ENCODE measurements at regions not wholly inside any gene's neighbourhood (a gene's known extent, or its start where the extent isn't known, plus 50 kb on each side); places are given as distances from the start of the nearest gene placed in this dataset.

GRCh38 chr3:80113331-80113730 is 345.5 kb upstream of the ROBO1 start:
- no peak for DNase-seq

GRCh38 chr3:80099559-80100066 is 331.8 kb upstream of the ROBO1 start:
- no peak for DNase-seq

- DNase-seq: no peak
Measured at GRCh38 chr3:80097674-80098073, 329.9 kb upstream of the ROBO1 start.

GRCh38 chr3:80096909-80097308 is 329.1 kb upstream of the ROBO1 start:
- no peak for DNase-seq

- DNase-seq: no peak
Measured at GRCh38 chr3:80094589-80094988, 326.8 kb upstream of the ROBO1 start.

DNA sequence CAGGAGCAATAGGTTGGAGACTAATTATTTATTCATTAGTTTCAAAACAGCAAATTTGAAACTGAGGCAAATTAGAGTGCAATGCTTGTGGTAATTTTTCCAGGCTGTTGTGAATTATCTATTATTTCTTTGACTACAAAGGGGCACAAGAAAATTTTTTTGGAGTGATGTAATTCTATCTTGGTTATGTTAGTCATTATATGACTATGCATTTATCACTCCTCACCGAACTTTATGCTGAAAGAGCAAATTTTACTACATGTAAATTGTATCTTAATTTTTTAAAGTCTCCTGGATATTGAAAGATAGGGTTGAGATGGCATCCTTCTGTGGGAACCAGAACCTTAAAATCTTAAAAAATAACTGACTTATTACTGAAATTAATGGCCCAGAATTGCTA is 320.0 kb upstream of the ROBO1 start:
- no peak for DNase-seq

DNA sequence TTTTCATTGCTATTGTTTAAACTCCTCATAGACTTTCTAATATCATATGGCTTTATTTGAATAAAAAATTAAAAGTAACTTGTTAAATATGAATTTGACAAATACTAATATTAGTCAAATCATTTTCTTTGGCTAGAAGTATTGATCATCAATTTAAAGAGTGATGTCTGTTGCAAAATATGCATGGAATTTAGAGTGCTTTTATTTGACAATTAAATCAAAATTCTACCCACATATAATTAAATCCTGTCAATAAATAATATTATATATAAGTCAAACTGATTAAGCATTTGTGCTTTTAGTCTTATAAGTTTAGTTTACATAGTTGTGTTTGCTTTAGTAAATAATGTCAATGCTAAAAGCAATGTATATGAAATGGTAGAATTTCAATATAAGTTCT is 318.6 kb upstream of the ROBO1 start:
- no peak for DNase-seq

GRCh38 chr3:80079886-80080285 is 312.1 kb upstream of the ROBO1 start:
- no peak for DNase-seq

DNA sequence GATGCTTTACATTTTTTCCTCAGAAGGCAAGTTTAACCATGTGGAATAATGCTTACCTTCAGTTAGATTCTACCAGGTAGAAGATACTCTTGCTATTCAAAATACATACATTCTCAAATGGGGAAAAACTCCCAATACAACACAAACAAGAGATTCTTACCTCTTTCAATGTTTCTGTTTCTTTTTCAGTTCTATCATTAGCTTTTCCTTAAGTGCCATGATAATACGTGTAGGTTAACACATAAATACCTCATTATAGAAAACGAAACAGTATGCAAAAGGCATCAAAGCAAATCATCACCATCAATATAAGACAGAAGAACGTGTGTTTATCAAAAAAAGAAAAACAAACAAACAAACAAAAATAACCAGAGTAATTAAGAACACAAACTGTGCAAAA is 300.7 kb upstream of the ROBO1 start:
- no peak for DNase-seq

- no peak for DNase-seq
Measured at GRCh38 chr3:80063535-80063934, 295.7 kb upstream of the ROBO1 start.

DNA sequence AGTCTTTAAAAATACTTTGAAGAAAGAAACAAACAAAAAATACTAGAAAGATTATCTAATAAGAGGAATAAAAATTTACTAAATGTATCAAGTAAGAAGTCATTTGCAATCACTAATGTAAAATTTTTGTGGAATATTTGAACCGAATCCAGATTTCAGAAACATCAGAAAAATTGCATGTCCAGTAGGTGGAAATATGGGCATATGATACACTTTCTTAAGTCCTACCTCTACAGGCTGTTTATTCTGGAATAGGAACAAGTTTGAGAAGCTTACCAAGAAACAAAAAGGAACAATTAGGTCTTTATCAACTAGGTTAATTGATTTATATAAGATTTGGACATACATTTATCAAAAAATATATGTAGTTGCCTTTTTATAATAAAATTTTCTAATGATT is 292.9 kb upstream of the ROBO1 start:
- DNase-seq: no peak

DNA sequence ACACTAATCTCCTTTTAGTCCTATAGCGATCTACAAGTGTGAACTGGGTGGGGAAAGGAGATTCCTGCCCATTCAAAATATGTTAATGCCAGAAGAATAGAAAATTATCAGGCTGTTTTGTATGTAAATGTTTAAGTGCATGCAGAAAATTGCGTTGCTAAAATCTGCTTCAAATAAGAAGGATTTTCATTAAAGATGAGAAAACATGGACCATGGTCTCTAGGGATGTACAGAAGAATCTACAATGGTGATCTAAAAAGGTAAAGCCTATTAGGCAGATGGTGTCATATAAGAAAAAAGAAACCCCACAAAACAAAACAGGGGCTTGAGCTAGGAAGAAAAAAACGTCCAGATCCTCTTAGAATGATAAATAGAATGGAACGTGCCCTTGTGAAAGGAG is 287.5 kb upstream of the ROBO1 start:
- DNase-seq: no peak

- DNase-seq: no peak
Measured at GRCh38 chr3:80052271-80052670, 284.5 kb upstream of the ROBO1 start.

DNA sequence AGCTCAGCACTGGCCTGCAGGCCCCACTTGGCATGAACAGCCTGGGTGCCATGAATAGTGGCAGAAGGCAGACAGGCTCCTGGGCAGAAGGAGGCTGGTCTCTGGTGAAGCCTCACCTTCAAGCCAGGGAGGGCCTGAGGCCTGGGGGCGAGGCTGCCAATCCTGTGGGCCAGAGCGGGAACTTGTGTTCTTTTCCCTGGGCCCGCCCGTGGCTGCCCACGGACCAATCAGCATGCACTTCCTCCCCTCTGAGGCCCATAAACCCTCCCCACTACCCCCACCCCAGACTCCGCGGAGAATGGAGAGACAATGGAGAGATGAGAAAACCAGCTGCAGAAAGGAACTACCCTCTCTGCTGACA is 283.8 kb upstream of the ROBO1 start:
- no peak for DNase-seq

DNA sequence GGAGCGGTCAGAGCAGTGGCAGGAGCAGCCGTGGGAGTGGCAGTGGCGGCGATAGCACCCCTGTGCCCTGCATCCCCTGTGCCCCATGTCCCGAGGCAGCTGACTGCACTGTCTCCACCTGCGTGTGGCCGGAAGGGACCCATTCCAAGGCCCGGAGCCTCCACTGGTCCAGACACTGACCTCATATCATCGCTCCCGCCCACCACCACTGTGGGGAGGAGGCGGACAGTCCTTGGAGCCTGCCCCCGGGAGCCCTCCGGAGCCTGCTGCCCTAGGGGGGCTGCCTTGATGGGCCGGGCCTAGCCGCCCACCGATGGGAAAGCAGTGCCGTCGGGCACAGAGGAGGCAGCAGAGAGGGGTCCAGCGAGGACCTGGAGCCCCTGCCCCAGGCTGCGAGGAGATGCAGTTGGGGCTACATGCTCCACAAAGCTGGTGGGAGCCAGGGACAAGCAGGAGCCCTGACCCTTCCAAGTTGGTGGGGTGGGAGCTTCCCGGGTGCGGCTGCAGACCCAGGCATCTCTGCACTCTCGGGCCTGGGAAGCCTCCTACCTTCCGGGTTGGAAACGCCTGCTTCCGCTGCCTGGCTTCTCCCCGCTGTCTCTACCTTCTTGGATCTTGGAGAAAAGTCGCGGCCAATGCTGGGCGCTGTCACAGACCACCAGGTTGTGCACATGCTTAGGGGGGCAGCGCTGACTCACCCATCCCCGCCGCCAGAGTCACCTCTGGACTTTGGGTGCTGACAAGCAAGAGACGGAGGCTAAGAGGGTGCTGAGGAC is 283.2 kb upstream of the ROBO1 start:
- no peak for DNase-seq

GRCh38 chr3:80043226-80043625 is 275.4 kb upstream of the ROBO1 start:
- no peak for DNase-seq

GRCh38 chr3:80040067-80040466 is 272.3 kb upstream of the ROBO1 start:
- DNase-seq: no peak

GRCh38 chr3:80036176-80036575 is 268.4 kb upstream of the ROBO1 start:
- DNase-seq: no peak

- no peak for DNase-seq
Measured at GRCh38 chr3:80035021-80035420, 267.2 kb upstream of the ROBO1 start.

GRCh38 chr3:80023010-80023409 is 255.2 kb upstream of the ROBO1 start:
- DNase-seq: no peak

- DNase-seq: no peak
Measured at GRCh38 chr3:80018375-80018774, 250.6 kb upstream of the ROBO1 start.

- no peak for DNase-seq
Measured at GRCh38 chr3:80017369-80017768, 249.6 kb upstream of the ROBO1 start.

GRCh38 chr3:80014576-80014975 is 246.8 kb upstream of the ROBO1 start:
- no peak for DNase-seq

- no peak for DNase-seq
Measured at GRCh38 chr3:80010021-80010571, 242.3 kb upstream of the ROBO1 start.

DNA sequence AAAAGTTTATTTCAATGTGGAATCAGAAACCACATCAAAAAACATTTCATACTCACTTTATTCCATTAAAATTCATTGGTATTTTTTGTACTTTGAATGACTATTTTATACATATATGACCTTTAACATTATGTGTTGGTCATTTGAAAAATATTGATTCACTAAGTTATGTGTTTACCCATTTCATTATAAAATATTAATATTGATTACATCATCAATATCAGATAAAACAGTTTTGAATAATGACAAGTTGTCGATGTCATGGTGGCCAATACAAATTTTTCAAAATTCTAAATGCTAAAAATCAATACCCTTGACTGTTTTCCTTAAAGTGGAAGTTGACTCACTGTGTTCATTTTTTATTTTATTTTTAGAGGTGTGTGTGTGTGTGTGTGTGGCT is 239.7 kb upstream of the ROBO1 start:
- DNase-seq: no peak
